BJ (cell line): ENCODE measurements at regions not wholly inside any gene's neighbourhood (a gene's known extent, or its start where the extent isn't known, plus 50 kb on each side); places are given as distances from the start of the nearest gene placed in this dataset.

Experiments
- CTCF ChIA-PET: fragments of 350-600 bp; formaldehyde crosslinking; extraction: SDS; loops from one replicate; lab custom pipeline; 2021; ENCODE audit warnings: antibody characterized with exemption, inconsistent platforms; lab: Yijun Ruan, JAX
- POLR2A ChIA-PET: fragments of 300-600 bp; sonication (Branson Sonifier 250); formaldehyde crosslinking; extraction: SDS; loops from one replicate; lab custom pipeline; 2021; ENCODE audit warnings: antibody characterized with exemption; lab: Charles Lee
- DNase-seq: peaks from one replicate; pipeline ENCODE4 v3.0.0-alpha.2; 2011; ENCODE audit warnings: low read depth
- H3K27me3 ChIP-seq: 2 replicates; pipeline ENCODE4 v1.6.0; 2011; ENCODE audit warnings: low read length; ENCODE audit not compliant: control insufficient read depth, insufficient read depth
- H3K36me3 ChIP-seq: 2 replicates; pipeline ENCODE4 v1.5.1; 2011; ENCODE audit warnings: low read length; ENCODE audit not compliant: control insufficient read depth, insufficient read depth
- H3K4me3 ChIP-seq: 2 replicates; pipeline ENCODE4 v1.5.1; 2011; ENCODE audit warnings: low read depth, mild to moderate bottlenecking, control low read depth, low read length
- TF ChIP-seq, protein P1 (sequence below): IDR thresholded peaks from 2 replicates; pipeline ENCODE4 v1.5.1; 2011; ENCODE audit warnings: low read depth, mild to moderate bottlenecking, control low read depth, inconsistent platforms, low read length, moderate library complexity; ENCODE audit not compliant: insufficient read depth

DNA sequence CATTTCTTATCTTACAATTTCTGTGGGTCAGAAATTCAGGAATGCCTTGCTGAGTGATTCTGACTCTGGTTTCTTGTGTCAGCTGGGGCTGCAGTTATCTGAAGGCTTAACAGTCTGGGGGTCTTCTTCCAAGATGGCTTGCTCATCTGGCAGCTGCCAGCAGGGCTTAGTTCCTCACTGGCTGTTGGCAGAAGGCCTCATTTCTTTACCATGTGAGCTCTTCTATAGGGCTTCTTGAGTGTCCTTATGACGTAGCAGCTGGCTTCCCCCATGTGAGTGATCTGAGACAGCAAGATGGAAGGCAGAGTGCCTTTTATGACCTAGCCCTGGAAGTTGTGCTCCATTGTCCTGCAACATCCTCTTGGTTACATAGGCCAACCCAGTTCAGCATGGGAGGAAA is 82.0 kb upstream of the PDZRN3 start:
- Histone ChIP-seq H3K36me3 (no peaks in the 10 kb centered on the region), H3K27me3 (no peaks in the 10 kb centered on the region), H3K4me3 (no peak overlapping the region)
- no peak for DNase-seq
- ChIA-PET POLR2A (no interaction called here), CTCF (no interaction called here)
- TF ChIP-seq, protein P1, sequence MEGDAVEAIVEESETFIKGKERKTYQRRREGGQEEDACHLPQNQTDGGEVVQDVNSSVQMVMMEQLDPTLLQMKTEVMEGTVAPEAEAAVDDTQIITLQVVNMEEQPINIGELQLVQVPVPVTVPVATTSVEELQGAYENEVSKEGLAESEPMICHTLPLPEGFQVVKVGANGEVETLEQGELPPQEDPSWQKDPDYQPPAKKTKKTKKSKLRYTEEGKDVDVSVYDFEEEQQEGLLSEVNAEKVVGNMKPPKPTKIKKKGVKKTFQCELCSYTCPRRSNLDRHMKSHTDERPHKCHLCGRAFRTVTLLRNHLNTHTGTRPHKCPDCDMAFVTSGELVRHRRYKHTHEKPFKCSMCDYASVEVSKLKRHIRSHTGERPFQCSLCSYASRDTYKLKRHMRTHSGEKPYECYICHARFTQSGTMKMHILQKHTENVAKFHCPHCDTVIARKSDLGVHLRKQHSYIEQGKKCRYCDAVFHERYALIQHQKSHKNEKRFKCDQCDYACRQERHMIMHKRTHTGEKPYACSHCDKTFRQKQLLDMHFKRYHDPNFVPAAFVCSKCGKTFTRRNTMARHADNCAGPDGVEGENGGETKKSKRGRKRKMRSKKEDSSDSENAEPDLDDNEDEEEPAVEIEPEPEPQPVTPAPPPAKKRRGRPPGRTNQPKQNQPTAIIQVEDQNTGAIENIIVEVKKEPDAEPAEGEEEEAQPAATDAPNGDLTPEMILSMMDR: no peak

DNA sequence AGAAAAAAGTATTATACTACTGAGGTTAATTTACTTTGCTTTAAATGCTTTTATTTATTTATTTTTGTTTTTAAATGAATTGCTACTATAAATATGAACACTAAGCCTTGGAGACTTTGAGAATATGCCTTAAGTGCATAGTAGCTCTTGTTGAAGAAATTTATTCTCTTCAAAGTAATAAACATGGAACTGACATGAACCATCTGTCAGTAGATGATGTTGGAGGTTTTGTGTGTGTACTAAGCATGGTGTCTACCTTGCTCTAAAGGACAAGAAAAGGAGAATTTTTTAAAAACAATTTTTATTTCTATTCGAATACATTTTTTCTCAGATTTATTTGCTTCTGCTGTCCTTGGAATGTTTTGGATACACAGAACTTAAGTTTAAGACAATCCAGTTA is 81.1 kb upstream of the PDZRN3 start:
- ChIA-PET CTCF (no interaction called here), POLR2A (no interaction called here)
- no peaks in the 10 kb centered on the region for H3K27me3 ChIP-seq
- DNase-seq: no peak
- H3K4me3 ChIP-seq: no peak overlapping the region
- H3K36me3 ChIP-seq: no peaks in the 10 kb centered on the region
- TF ChIP-seq, protein P1: no peak

DNA sequence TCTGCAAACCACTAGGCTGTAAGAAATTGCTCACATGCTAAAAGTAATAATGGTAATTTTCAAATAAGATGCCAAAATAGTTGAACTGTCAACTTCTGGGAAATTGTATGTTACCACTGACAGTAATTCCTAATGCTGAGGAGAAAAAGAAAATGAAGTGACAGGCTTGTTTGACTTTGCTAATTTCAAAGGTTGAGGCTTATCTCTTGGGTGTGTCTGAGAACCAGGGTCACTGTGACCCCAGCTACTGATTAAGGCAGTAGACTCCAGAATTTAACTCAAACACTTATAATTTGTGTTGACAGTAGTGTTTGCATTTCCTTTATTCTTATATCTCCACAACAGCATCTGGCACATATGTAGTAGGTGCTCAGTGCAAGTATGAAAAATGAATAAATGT is 74.6 kb upstream of the PDZRN3 start:
- DNase-seq: no peak
- Histone ChIP-seq H3K27me3 (no peaks in the 10 kb centered on the region), H3K4me3 (no peak overlapping the region), H3K36me3 (no peaks in the 10 kb centered on the region)
- TF ChIP-seq, protein P1: no peak
- POLR2A ChIA-PET: no interaction called here
- CTCF ChIA-PET: interaction anchor here (0.6 to 1.3 kb wide), 2 partner anchors 78 to 1746 kb away, joined by 3 to 4 read pairs; no protein-coding TSS in a partner anchor

- TF ChIP-seq, protein P1: no peak
- DNase-seq: no peak
- Histone ChIP-seq H3K27me3 (no peaks in the 10 kb centered on the region), H3K36me3 (no peaks in the 10 kb centered on the region), H3K4me3 (no peak overlapping the region)
- CTCF ChIA-PET: no interaction called here
- POLR2A ChIA-PET: no interaction called here
Measured at GRCh38 chr3:73697020-73697419, 72.3 kb upstream of the PDZRN3 start.

- H3K4me3 ChIP-seq: no peak overlapping the region
- TF ChIP-seq, protein P1: no peak
- DNase-seq: no peak
- H3K36me3 ChIP-seq: no peaks in the 10 kb centered on the region
- CTCF ChIA-PET: interaction anchor here (0.8 kb wide), 1 partner anchor 58 kb away, joined by 3 read pairs; no protein-coding TSS in a partner anchor
- POLR2A ChIA-PET: no interaction called here
- H3K27me3 ChIP-seq: no peaks in the 10 kb centered on the region
Measured at GRCh38 chr3:73695841-73696240, 71.1 kb upstream of the PDZRN3 start.
